ENCODE measurements at regions not wholly inside any gene's neighbourhood (a gene's known extent, or its start where the extent isn't known, plus 50 kb on each side); places are given as distances from the start of the nearest gene placed in this dataset.

DNA sequence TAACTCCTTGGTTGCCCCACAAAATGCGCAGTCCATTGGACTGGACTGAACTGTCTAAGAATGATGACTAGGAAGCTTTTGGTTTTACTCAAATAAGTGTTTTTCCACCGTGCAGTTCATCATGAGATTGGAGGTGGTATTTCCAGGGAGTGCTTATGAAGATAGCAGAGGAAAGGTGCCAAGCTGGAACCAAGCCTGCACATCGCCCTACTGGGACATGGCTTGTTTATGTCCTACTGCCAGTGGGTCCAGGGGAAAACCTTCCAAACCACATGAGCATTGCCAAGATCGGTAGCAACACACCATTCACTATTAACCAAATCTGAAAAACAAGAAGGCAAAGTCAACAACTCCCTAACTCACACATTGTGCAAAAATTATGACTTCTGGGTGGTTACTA lies 54.7 kb upstream of the DSCAM start:
- DNase-seq = no peak

- no peak for DNase-seq
These were observed 55.3 kb upstream of the DSCAM start for GRCh38 chr21:40902299-40902698.

- DNase-seq = no peak
These were observed 56.0 kb upstream of the DSCAM start for GRCh38 chr21:40902993-40903392.

- no peak for DNase-seq
These were observed 58.3 kb upstream of the DSCAM start for GRCh38 chr21:40905251-40905650.

DNA sequence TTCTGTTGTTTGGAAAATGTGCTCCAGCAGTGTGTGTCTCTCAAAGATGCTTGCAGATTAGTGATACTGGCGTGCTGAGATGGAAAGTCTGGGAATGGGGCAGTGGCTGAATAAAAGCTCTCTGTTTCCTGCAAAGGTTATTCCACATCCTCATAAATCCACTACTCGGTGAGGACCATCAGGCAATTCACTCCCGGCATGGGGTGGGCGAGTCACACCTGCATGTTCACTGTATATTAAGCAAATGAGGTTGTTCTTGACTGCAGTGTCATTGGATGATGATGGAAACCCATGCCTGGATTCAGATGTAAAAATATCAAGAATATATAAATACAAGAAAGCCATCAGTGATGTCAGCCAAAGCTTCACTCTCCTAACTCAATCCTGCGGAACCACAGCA lies 65.4 kb upstream of the DSCAM start:
- no peak for DNase-seq

- no peak for DNase-seq
These were observed 68.2 kb upstream of the DSCAM start for GRCh38 chr21:40915114-40915513.

DNA sequence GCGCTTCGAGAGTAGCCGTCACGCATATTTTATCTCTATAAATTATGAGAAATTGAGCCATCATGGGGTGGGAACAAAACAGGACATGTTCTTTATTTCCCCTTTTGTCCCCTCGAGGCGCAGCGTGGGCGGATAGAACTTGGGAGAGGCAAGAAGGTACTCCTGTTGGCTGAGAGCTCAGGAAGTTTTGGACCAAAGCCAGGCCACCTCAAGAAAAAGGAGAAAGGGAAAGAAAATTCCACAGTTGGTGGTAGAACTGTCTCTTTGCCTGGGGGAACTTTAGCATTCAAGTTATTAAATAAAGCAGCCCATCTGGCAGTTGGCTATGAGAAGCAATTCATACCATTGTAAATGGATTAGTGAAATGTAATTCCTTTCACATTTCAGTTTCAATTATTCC lies 76.4 kb upstream of the DSCAM start:
- DNase-seq = no peak

DNA sequence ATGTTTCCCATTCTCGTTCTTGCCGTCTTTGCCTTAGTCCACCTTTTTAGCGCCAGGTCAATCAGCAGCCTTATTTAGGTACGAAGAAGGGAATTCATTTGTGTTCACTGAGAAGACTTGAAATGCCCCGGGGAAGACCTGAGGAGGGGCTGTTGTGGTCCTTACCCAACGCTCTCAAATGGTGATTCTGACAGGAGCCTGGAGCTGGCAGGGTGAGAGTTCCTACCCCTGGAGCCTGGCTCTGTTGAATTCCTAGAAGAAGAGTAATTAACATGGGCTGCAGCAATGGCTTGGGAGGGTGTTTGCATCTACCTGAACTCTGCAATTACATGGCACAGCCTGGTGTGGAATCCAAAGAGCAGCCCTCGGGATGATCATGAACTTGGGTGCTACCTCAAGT lies 76.9 kb upstream of the DSCAM start:
- no peak for DNase-seq

GRCh38 chr21:40924641-40925040 lies 77.7 kb upstream of the DSCAM start:
- DNase-seq = no peak

GRCh38 chr21:40926238-40926637 lies 79.3 kb upstream of the DSCAM start:
- no peak for DNase-seq

DNA sequence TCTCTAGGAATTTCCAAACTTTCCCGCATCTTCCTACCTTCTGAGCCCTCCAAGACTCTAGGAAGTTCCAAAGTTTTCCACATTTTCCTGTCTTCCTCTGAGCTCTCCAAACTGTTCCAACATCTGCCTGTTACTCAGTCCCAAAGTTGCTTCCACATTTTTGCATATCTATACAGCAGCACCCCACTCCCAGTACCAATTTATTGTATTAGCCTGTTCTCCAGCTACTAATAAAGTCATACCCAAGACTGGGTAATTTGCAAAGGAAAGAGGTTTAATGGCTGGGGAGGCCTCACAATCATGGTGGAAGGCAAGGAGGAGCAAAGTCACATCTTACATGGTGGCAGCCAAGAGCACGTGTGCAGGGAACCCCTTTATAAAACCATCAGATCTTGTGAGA lies 82.9 kb upstream of the DSCAM start:
- DNase-seq = no peak

- no peak for DNase-seq
These were observed 84.2 kb upstream of the DSCAM start for GRCh38 chr21:40931197-40931596.

DNA sequence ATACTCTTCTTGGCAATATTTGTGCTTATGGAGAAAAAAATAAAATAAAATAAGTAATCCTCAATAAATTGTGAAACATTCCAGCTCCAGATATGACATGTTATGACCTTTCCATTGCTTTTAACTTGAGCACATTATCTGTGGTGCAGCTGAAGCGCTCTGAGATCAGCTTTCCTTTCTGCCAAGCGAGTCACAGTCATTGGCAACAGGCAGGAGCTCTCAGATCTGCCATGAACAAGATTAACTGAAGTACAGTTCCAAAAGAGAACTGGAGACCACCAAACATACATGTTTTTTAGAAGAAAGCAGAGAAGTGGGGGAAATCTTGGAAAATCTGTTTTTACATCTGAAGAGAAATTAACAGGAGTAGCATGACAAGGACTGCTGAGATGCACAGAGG lies 89.2 kb upstream of the DSCAM start:
- no peak for DNase-seq

DNA sequence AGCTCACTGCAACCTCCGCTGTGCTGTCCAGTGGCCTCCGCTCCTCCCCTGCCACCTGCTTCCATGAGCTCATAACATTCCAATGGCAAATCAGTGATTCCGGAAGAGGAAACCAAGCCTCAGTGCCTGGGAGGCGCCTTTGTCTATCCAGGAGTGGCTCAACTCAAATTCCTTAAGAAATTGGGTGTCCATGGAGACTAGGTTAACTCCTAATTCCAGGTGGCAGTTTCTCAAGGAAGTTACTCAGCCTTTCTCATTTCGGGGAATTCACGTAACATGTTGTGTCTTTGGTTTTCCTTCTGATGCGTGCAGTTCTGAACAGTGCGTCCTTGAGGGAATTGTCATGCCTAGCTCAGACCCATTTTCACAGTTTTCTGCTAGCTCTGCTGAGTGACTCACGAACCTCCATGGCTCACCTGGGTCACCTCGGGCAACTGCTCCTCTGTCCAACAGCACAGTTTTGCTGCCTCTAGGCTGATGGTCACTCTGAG lies 89.9 kb upstream of the DSCAM start:
- DNase-seq = no peak

DNA sequence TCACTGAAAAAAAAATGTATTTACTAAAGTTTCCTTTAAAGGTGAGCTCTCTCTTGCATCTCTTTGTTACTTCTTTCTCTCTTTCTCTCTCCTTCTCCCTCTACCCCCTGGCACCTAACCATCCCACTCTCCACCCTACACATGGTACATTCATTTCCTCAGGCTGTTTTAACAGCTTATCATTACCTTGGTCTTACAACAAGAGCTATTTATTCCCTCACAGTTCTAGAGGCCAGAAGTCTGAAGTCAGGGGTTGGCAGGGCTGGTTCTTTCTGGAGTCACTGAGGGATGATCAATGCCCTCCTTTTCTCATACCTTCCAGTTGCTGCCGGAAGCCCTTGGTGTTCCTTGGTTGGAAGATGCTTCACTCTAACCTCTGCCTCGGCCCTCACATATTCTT lies 91.1 kb upstream of the DSCAM start:
- no peak for DNase-seq

DNA sequence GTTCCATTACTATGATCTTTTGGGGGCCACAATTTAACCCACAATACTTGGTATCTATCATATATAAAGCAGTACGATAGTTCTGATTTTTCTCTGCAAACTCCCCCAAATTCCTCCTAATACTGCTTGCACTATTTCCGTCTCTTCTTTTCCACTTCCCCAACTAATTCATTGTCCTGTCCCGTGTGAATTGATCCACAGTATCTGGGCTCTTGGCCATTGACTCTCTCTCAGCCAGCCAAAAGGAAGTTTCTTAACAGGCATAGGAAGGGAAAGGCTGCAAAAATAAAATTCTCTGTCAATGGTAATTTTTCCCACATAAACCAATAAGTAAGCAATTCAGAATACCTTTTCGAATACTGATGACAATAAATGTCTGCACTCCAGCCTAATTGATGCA lies 91.7 kb upstream of the DSCAM start:
- DNase-seq = no peak

DNA sequence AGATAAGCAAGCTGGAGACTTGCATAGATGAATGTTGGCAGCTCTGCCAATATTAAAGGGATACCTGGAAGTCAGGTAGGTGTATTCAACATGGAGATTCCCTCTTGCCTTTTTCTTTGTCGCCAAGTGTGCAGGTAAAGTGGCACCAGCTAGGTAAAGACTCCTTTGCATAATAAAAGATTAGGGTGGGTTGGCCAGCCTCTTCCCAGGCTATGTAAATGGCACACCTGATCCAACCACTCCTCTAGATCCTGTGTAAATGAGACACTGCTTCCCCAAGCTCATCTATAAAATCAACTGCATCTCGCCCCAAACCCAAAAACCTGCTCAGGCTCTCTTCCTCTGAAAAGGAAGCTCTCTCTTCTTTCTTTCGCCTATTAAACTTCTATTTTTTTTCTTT lies 100.8 kb upstream of the DSCAM start:
- no peak for DNase-seq

DNA sequence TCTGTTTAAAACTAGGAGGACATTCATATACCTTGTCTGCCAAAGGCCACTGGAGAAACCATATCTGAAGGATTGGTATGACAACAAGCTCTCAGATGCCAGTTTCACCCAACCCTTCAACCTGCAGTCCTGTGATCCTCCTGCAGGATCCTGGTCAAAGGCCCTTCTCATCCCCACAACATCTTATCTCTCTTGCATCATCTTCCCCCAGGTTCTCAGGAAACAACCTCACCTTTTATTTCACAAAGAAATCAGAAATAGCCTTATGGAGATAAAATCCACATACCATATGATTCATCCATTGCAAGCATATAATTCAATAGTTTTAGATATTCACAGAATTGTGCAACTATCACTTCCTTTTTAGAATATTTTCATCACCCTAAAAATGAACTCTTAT lies 104.0 kb upstream of the DSCAM start:
- no peak for DNase-seq

DNA sequence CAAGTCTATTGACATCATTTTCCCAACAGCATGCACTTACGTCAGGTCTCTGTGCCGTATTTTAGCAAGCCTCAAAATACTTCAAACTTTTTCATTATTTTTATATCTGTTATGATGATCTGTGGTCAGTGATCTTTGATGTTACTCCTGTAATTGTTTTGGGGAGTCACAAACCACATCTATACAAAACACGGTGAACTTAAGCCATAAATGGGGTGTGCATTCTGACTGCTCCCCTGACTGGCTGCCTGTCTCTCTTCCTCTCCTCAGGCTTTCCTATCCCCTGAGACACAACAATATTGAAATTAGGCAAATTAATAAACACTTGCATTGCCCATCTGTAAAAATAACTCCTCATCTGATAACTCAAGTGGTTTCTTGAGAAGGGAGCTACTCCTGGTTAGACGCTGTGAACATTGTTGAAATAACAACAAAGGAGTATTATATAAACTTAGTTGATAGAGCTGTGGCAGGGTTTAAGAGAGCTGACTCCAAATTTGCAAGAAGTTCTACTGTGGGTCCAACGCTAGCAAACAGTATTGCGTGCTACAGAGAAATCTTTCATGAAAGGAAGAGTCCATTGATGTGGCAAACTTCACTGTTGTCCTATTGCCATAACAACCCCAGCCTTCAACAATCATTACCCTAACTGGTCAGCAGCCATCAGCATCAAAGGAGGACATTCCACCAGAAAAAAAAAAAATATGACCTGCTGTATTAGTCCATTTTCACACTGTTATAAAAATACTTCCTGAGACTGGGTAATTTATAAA lies 105.8 kb upstream of the DSCAM start:
- no peak for DNase-seq

DNA sequence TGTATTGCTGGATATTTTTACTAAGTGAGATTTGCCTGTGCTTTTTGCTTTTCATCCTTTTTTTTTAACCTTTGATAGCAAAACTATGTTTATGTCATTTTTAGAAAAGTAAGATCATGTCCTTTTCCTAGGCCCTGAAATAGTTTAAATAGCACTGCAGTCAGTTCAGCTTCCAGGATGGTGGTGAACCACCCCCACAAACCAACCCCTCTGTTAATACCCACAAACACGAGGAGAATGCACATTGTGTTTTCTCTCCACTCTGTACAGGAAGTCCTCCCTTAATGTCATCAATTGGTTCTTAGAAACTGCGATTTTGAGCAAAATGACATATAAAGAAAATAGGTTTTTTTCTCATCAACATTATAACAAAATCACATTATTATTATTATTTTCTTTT lies 117.7 kb upstream of the DSCAM start:
- no peak for DNase-seq

GRCh38 chr21:40967771-40968170 lies 120.8 kb upstream of the DSCAM start:
- no peak for DNase-seq

GRCh38 chr21:40972151-40972550 lies 125.2 kb upstream of the DSCAM start:
- DNase-seq = no peak

DNA sequence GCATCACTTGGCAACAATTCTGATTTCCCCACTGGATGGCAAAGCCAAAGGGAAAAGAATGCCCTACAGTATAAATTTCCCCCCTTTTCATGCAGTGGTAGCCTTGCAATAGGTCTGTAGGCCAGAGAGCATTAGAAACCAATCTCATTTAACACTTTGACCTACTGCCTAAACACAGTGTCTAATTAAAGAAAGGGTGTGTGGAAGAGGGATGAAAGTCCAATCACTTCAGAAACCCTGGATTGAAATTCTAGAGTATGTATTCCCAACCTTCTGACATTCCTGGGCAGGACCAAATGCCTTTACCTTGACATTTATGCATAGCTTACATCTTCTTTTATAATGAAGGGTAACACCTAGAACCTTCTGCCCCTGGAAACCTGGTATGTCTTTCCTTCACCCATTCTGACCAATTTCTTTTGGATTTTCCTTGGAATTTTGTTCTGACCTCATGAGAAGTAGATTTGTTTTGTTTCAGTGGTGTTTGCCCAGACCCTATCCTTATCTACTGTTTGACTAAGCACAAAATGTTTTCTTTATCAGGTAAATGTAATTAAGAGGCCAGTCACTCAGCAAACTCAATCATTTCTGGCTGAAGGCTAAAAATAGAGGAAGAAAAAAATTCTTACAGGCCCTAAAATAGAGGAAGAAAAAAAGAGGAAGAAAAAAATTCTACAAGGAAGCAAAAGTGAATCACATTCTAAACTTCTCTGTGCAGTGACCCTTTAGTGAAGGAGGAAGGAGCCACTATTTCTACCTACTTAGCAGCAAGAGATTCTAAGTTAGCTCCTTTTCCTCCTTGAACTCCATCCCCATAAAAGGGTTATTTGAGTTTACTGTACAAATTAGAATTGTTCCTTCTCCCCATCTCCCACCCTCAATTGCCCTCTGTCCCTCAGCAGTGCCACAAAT lies 129.5 kb upstream of the DSCAM start:
- DNase-seq = peak; percentile 17

DNA sequence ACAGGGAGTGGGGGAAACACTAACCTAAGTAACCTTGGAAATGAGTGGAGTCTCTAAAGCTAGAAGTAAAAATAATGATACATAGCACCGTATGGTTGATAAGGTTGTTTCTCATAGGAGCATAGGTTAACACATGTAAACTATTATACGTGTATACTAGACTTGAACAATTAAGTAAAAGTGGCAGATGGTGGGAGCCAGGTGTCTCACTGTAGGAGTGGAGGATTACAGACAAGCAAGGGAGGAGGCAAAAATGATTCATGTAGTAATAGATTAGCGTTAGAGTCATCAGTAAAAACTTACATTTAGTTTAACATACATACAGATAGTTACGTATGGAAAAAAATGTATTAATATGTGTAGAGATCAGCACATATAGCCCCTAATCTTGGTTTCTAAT lies 138.4 kb upstream of the DSCAM start:
- DNase-seq = no peak
